ENCODE measurements at regions not wholly inside any gene's neighbourhood (a gene's known extent, or its start where the extent isn't known, plus 50 kb on each side); places are given as distances from the start of the nearest gene placed in this dataset.
"Not testable (repeated sequence)": the region's sequence is repeated elsewhere in the genome, so short reads cannot be mapped to it uniquely, and the experiment has no call there.

DNA sequence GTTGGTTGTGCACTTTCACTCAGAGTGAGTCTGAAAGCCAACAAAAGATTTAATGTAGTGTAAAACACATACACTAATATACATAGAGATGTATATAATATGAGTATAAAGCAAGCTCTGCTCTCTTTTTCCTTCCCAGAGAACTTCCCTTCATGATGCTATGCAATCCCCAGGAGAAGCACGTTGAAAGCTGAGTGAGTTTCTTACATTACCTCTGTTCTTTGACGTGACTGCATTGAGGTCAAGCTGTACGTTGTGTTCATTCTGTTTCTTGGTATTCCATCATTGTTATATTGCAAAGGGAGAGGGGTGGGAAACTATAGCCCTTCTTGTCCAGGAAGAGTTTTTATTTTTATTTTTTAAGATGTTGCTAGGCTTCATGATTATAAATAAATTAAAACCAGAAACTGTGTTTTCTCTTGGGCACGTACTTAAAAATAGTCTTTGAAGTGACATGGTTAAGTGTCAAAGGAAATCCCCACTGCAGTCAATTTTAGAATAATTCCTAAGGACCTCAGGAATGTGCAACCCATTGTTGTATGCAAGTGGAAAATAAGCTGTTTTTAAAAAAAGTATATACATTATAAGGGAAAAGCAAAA, 651.0 kb downstream of the CD109 start:
- H3K36me3 ChIP-seq (ENCODE audit: control insufficient read depth in 3 of 3, insufficient read depth in 2 of 3, low read depth in 1 of 3, low read length in 3 of 3): no peaks in the 10 kb centered on the region
- H3K27ac ChIP-seq (ENCODE audit: low read depth in 1 of 3, low read length in 2 of 3): peak overlapping the region in 1 of 3 donors; percentile 12
- FAIRE-seq (no peak), DNase-seq (no peak)
- no peaks in the 10 kb centered on the region for H3K9me3 ChIP-seq (ENCODE audit: control insufficient read depth in 2 of 2, insufficient read depth in 1 of 2, low read depth in 1 of 2, low read length in 1 of 2)
- no peak overlapping the region for H3K4me3 ChIP-seq (ENCODE audit: low read depth in 1 of 3, low read length in 3 of 3)
- no peaks in the 10 kb centered on the region for H3K4me1 ChIP-seq (ENCODE audit: control insufficient read depth in 3 of 3, insufficient read depth in 2 of 3, low read depth in 1 of 3, low read length in 2 of 3)
- no peaks in the 10 kb centered on the region for H3K27me3 ChIP-seq (ENCODE audit: control insufficient read depth in 3 of 3, insufficient read depth in 3 of 3, low read length in 3 of 3)
- 67 to 76% (median 75%) methylated on average over 4 of the region's 4 CpGs for WGBS, 3 donors

DNA sequence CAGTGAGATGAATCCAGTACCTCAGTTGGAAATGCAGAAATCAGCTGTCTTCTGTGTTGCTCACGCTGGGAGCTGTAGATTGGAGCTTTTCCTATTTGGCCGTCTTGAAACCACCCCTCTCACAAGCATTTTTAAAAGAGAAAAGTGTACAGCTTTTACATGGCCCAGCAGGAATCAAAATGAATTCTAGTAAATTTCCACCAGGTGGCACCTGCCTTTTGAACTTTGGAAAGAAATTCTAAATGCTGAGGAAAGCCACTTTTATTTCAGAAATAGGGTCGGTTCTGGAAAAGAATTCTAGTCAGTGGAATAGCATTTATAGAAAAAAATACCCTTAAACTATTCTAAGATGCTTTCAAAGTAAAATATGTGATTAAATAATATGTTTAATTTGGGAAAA, 647.8 kb downstream of the CD109 start:
- Histone ChIP-seq H3K27ac (ENCODE audit: low read depth in 1 of 3, low read length in 2 of 3) (no peak overlapping the region), H3K36me3 (ENCODE audit: control insufficient read depth in 3 of 3, insufficient read depth in 2 of 3, low read depth in 1 of 3, low read length in 3 of 3) (no peaks in the 10 kb centered on the region), H3K4me3 (ENCODE audit: low read depth in 1 of 3, low read length in 3 of 3) (no peak overlapping the region), H3K9me3 (ENCODE audit: control insufficient read depth in 2 of 2, insufficient read depth in 1 of 2, low read depth in 1 of 2, low read length in 1 of 2) (no peaks in the 10 kb centered on the region), H3K4me1 (ENCODE audit: control insufficient read depth in 3 of 3, insufficient read depth in 2 of 3, low read depth in 1 of 3, low read length in 2 of 3) (no peaks in the 10 kb centered on the region), H3K27me3 (ENCODE audit: control insufficient read depth in 3 of 3, insufficient read depth in 3 of 3, low read length in 3 of 3) (no peaks in the 10 kb centered on the region)
- DNase-seq (no peak), FAIRE-seq (no peak)
- 68 to 77% (median 73%) methylated on average over 3 of the region's 3 CpGs for WGBS, 3 donors

DNA sequence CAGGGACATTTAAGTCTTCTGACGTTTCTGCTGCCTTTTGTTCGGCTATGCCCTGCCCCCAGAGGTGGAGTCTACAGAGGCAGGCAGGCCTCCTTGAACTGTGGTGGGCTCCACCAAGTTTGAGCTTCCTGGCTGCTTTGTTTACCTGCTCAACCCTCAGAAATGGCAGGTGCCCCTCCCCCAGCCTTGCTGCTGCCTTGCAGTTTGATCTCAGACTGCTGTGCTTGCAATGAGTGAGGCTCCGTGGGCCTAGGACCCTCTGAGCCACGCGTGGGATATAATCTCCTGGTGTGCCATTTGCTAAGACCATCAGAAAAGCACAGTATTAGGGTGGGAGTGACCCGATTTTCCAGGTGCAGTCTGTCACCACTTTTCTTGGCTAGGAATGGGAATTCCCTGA, 647.3 kb downstream of the CD109 start:
- WGBS, 3 donors: 74 to 86% (median 80%) methylated on average over 6 of the region's 6 CpGs
- H3K36me3 ChIP-seq (ENCODE audit: control insufficient read depth in 3 of 3, insufficient read depth in 2 of 3, low read depth in 1 of 3, low read length in 3 of 3); FAIRE-seq; DNase-seq; H3K4me1 ChIP-seq (ENCODE audit: control insufficient read depth in 3 of 3, insufficient read depth in 2 of 3, low read depth in 1 of 3, low read length in 2 of 3); H3K9me3 ChIP-seq (ENCODE audit: control insufficient read depth in 2 of 2, insufficient read depth in 1 of 2, low read depth in 1 of 2, low read length in 1 of 2); H3K27ac ChIP-seq (ENCODE audit: low read depth in 1 of 3, low read length in 2 of 3); H3K27me3 ChIP-seq (ENCODE audit: control insufficient read depth in 3 of 3, insufficient read depth in 3 of 3, low read length in 3 of 3); H3K4me3 ChIP-seq (ENCODE audit: low read depth in 1 of 3, low read length in 3 of 3): not testable (repeated sequence)

DNA sequence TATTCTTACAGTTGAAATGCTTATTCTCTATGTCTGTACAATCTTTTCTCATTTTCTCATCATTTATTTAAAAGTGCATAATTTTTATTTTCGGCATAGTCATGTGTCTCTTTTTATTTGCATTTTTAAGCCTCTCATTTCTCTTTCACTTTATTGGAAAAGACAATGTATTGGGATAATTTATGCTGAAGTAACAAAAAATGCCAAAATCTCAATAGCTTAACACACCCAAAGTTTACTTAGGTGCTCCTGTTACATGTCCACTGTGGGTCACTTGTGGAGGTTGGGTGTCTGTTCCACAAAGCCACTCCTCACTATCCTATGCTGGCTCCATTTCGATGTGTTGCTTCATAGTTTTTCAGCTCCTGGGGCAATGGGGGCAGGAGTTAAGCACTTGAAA, 638.7 kb downstream of the CD109 start:
- Histone ChIP-seq H3K36me3 (ENCODE audit: control insufficient read depth in 3 of 3, insufficient read depth in 2 of 3, low read depth in 1 of 3, low read length in 3 of 3) (no peaks in the 10 kb centered on the region), H3K4me1 (ENCODE audit: control insufficient read depth in 3 of 3, insufficient read depth in 2 of 3, low read depth in 1 of 3, low read length in 2 of 3) (no peaks in the 10 kb centered on the region), H3K27me3 (ENCODE audit: control insufficient read depth in 3 of 3, insufficient read depth in 3 of 3, low read length in 3 of 3) (no peaks in the 10 kb centered on the region), H3K9me3 (ENCODE audit: control insufficient read depth in 2 of 2, insufficient read depth in 1 of 2, low read depth in 1 of 2, low read length in 1 of 2) (no peaks in the 10 kb centered on the region), H3K4me3 (ENCODE audit: low read depth in 1 of 3, low read length in 3 of 3) (no peak overlapping the region), H3K27ac (ENCODE audit: low read depth in 1 of 3, low read length in 2 of 3) (no peak overlapping the region)
- 74 to 86% (median 79%) methylated on average over 2 of the region's 2 CpGs for WGBS, 3 donors
- FAIRE-seq (no peak), DNase-seq (no peak)

DNA sequence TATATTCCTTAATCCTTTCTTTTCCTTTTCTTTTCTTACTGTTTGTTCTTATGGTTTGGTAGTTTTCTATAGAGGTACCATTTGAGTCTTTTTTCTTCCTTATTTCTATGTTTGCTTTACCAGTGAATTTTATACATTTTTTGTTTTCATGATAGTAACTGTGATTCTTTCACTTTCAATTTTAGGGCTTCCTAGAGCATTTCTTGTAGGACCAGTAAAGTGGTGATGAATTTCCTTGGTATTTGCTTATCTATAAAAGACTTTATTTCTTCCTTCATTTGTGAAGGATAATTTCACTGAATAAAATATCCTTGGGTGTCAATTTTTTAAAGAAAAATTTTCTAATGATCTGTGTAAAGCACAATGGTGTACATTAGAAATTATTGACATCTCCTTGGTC, 637.4 kb downstream of the CD109 start:
- no peak for DNase-seq
- H3K27me3 ChIP-seq (ENCODE audit: control insufficient read depth in 3 of 3, insufficient read depth in 3 of 3, low read length in 3 of 3): no peaks in the 10 kb centered on the region
- H3K4me1 ChIP-seq (ENCODE audit: control insufficient read depth in 3 of 3, insufficient read depth in 2 of 3, low read depth in 1 of 3, low read length in 2 of 3): no peaks in the 10 kb centered on the region
- H3K36me3 ChIP-seq (ENCODE audit: control insufficient read depth in 3 of 3, insufficient read depth in 2 of 3, low read depth in 1 of 3, low read length in 3 of 3): no peaks in the 10 kb centered on the region
- H3K4me3 ChIP-seq (ENCODE audit: low read depth in 1 of 3, low read length in 3 of 3): no peak overlapping the region
- H3K27ac ChIP-seq (ENCODE audit: low read depth in 1 of 3, low read length in 2 of 3): no peak overlapping the region
- H3K9me3 ChIP-seq (ENCODE audit: control insufficient read depth in 2 of 2, insufficient read depth in 1 of 2, low read depth in 1 of 2, low read length in 1 of 2): no peaks in the 10 kb centered on the region
- FAIRE-seq: no peak

DNA sequence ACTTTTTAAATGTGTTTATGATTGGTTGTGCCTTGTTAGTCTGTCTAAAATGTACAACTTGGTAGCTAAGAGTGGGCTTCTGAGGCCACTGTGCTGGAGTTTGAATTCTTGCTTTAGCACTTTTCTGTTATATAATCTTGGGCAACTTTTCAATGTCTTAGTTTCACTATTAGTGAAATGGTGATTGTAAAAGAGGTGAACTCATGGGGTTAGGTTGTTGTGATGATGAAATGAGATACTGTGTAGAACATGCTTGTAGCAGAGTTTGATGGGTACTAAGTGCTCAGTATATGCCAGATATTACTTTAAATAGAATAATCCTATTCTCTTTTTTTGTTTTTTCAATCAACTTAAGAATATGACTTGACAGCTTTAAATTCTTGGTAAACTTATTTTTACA, 624.7 kb downstream of the CD109 start:
- no peak for FAIRE-seq
- Histone ChIP-seq H3K9me3 (ENCODE audit: control insufficient read depth in 2 of 2, insufficient read depth in 1 of 2, low read depth in 1 of 2, low read length in 1 of 2) (no peaks in the 10 kb centered on the region), H3K27ac (ENCODE audit: low read depth in 1 of 3, low read length in 2 of 3) (no peak overlapping the region)

DNA sequence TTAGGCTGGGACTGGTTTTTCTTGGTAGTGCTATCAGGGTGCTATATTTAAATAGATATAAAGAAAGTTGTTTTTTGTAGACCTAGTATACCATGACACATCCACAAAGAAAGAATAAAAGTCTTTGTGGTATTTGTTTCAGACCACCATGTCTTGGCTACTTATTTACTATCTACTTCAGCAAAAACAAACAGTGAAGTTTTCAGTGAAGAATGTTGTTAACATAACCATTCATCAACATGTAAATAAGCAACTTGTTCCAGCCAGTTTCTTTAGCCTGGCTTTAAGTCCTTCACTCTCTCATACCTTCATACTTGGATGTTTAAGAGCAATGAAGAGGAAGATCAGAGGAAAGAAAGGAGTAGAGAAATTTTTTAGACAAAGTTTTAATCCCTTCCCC, 624.1 kb downstream of the CD109 start:
- no peak for FAIRE-seq
- Histone ChIP-seq H3K36me3 (ENCODE audit: control insufficient read depth in 3 of 3, insufficient read depth in 2 of 3, low read depth in 1 of 3, low read length in 3 of 3) (no peaks in the 10 kb centered on the region), H3K4me3 (ENCODE audit: low read depth in 1 of 3, low read length in 3 of 3) (no peak overlapping the region), H3K9me3 (ENCODE audit: control insufficient read depth in 2 of 2, insufficient read depth in 1 of 2, low read depth in 1 of 2, low read length in 1 of 2) (no peaks in the 10 kb centered on the region), H3K27me3 (ENCODE audit: control insufficient read depth in 3 of 3, insufficient read depth in 3 of 3, low read length in 3 of 3) (no peaks in the 10 kb centered on the region), H3K4me1 (ENCODE audit: control insufficient read depth in 3 of 3, insufficient read depth in 2 of 3, low read depth in 1 of 3, low read length in 2 of 3) (no peaks in the 10 kb centered on the region), H3K27ac (ENCODE audit: low read depth in 1 of 3, low read length in 2 of 3) (no peak overlapping the region)
- no peak for DNase-seq

More for the DNA sequence above, 624.7 kb downstream of the CD109 start:
- Histone ChIP-seq H3K36me3 (ENCODE audit: control insufficient read depth in 3 of 3, insufficient read depth in 2 of 3, low read depth in 1 of 3, low read length in 3 of 3) (no peaks in the 10 kb centered on the region), H3K27me3 (ENCODE audit: control insufficient read depth in 3 of 3, insufficient read depth in 3 of 3, low read length in 3 of 3) (no peaks in the 10 kb centered on the region), H3K4me3 (ENCODE audit: low read depth in 1 of 3, low read length in 3 of 3) (no peak overlapping the region), H3K4me1 (ENCODE audit: control insufficient read depth in 3 of 3, insufficient read depth in 2 of 3, low read depth in 1 of 3, low read length in 2 of 3) (no peaks in the 10 kb centered on the region)
- DNase-seq: no peak

DNA sequence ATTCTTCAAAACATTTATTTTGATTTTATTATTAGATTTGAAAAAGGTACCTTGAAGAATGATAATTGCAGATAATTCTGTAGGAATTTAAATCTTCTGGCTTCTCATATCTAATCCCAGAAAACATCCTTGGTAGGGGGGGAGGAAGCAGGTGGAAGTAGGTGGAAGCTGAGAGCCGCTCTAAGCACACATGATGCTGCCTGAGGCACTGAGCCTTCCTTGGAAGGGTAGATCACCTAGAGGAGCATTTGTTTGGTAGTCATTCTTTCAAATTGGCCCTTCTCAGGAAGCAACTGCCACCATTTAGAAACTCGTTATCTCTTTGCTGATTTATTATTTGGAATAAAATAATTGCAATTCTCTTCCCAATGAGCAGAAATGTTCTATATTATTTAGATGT, 623.3 kb downstream of the CD109 start:
- no peak overlapping the region for H3K4me3 ChIP-seq (ENCODE audit: low read depth in 1 of 3, low read length in 3 of 3)
- no peaks in the 10 kb centered on the region for H3K9me3 ChIP-seq (ENCODE audit: control insufficient read depth in 2 of 2, insufficient read depth in 1 of 2, low read depth in 1 of 2, low read length in 1 of 2)
- no peaks in the 10 kb centered on the region for H3K36me3 ChIP-seq (ENCODE audit: control insufficient read depth in 3 of 3, insufficient read depth in 2 of 3, low read depth in 1 of 3, low read length in 3 of 3)
- no peak for DNase-seq
- H3K4me1 ChIP-seq (ENCODE audit: control insufficient read depth in 3 of 3, insufficient read depth in 2 of 3, low read depth in 1 of 3, low read length in 2 of 3): no peaks in the 10 kb centered on the region
- WGBS, 3 donors: 36 to 61% (median 52%) methylated on average over 2 of the region's 2 CpGs
- H3K27me3 ChIP-seq (ENCODE audit: control insufficient read depth in 3 of 3, insufficient read depth in 3 of 3, low read length in 3 of 3): no peaks in the 10 kb centered on the region
- no peak overlapping the region for H3K27ac ChIP-seq (ENCODE audit: low read depth in 1 of 3, low read length in 2 of 3)
- FAIRE-seq: no peak

DNA sequence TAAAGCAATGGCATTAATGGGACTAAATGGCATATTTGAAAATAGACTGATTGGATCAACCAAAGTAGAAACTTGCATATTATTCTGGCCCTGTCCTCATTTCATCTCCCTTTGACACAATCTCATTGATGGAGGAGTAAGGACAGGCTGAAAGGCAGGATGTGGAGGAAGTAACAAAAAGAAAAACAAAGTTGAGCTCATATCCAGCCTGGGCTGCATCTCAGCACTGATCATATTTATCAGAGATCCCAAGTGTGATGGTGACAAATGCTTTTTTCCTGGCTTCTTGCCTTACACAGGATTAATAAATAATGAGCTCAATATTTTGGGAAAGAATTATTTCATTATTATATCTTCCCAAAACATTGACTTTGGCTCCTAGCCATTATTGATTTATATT, 622.7 kb downstream of the CD109 start:
- Histone ChIP-seq H3K27me3 (ENCODE audit: control insufficient read depth in 3 of 3, insufficient read depth in 3 of 3, low read length in 3 of 3) (no peaks in the 10 kb centered on the region), H3K4me3 (ENCODE audit: low read depth in 1 of 3, low read length in 3 of 3) (no peak overlapping the region), H3K36me3 (ENCODE audit: control insufficient read depth in 3 of 3, insufficient read depth in 2 of 3, low read depth in 1 of 3, low read length in 3 of 3) (no peaks in the 10 kb centered on the region), H3K4me1 (ENCODE audit: control insufficient read depth in 3 of 3, insufficient read depth in 2 of 3, low read depth in 1 of 3, low read length in 2 of 3) (no peaks in the 10 kb centered on the region), H3K9me3 (ENCODE audit: control insufficient read depth in 2 of 2, insufficient read depth in 1 of 2, low read depth in 1 of 2, low read length in 1 of 2) (no peaks in the 10 kb centered on the region), H3K27ac (ENCODE audit: low read depth in 1 of 3, low read length in 2 of 3) (no peak overlapping the region)
- FAIRE-seq: no peak
- no peak for DNase-seq

Data from small intestine (tissue), 7 donors.